Endodermal cell (in vitro differentiated cells): ENCODE measurements at regions not wholly inside any gene's neighbourhood (a gene's known extent, or its start where the extent isn't known, plus 50 kb on each side); places are given as distances from the start of the nearest gene placed in this dataset.

ENCODE experiments used
- DNase-seq: peaks from one replicate; pipeline ENCODE4 v3.0.0-alpha.2; 2017
- H3K27ac ChIP-seq: 2 replicates; pipeline ENCODE4 v1.5.1; 2013; ENCODE audit warnings: mild to moderate bottlenecking, low read depth, low read length, moderate library complexity
- H3K27me3 ChIP-seq: 2 replicates; pipeline ENCODE4 v1.6.1; 2013; ENCODE audit warnings: mild to moderate bottlenecking, low read length, moderate library complexity; ENCODE audit not compliant: insufficient read depth, control insufficient read depth, poor library complexity, severe bottlenecking
- H3K36me3 ChIP-seq: 2 replicates; pipeline ENCODE4 v1.7.0; 2013; ENCODE audit warnings: mild to moderate bottlenecking, low read length, moderate library complexity; ENCODE audit not compliant: control insufficient read depth, insufficient read depth
- H3K4me1 ChIP-seq: one replicate; pipeline ENCODE4 v1.7.0; 2013; ENCODE audit warnings: low read length; ENCODE audit not compliant: control insufficient read depth, insufficient read depth
- H3K4me3 ChIP-seq: 2 replicates; pipeline ENCODE4 v1.5.1; 2013; ENCODE audit warnings: mild to moderate bottlenecking, low read length, moderate library complexity
- H3K9ac ChIP-seq: 2 replicates; pipeline ENCODE4 v1.6.1; 2013; ENCODE audit warnings: mild to moderate bottlenecking, low read length, moderate library complexity; ENCODE audit not compliant: poor library complexity, severe bottlenecking; ENCODE audit errors: extremely low read depth
- H3K9me3 ChIP-seq: 2 replicates; pipeline ENCODE4 v1.6.1; 2013; ENCODE audit warnings: mild to moderate bottlenecking, low read length, moderate library complexity; ENCODE audit not compliant: control insufficient read depth
- H3K27ac Mint-ChIP-seq: 2 replicates; pipeline ENCODE4 v1.8.0; 2020; ENCODE audit warnings: mixed read lengths
- H3K27me3 Mint-ChIP-seq: 2 replicates; pipeline ENCODE4 v1.8.0; 2021; ENCODE audit warnings: mild to moderate bottlenecking, mixed read lengths; ENCODE audit not compliant: insufficient read depth
- H3K36me3 Mint-ChIP-seq: 2 replicates; pipeline ENCODE4 v1.8.0; 2020; ENCODE audit warnings: low read depth, mixed read lengths
- H3K4me1 Mint-ChIP-seq: 2 replicates; pipeline ENCODE4 v1.8.0; 2020; ENCODE audit warnings: mixed read lengths
- H3K4me3 Mint-ChIP-seq: 2 replicates; pipeline ENCODE4 v1.8.0; 2020; ENCODE audit warnings: mild to moderate bottlenecking, moderate library complexity, mixed read lengths
- H3K9me3 Mint-ChIP-seq: 2 replicates; pipeline ENCODE4 v1.8.0; 2020; ENCODE audit warnings: mild to moderate bottlenecking, mixed read lengths
- WGBS, 2 experiments: methylation state at CpG; one replicate each; pipeline versions ENCODE4 v1.1.5 to v1.1.7; 2013; ENCODE audit warnings: missing lambda C conversion rate in 2 of 2, mixed read lengths in 1 of 2; ENCODE audit not compliant: insufficient coverage in 1 of 2, insufficient read length in 1 of 2; 5-methylcytosine and 5-hydroxymethylcytosine counted together
- TF ChIP-seq, protein P1 (sequence below): fragments of 200-600 bp; sonication (generic); conservative IDR thresholded peaks from 2 replicates; pipeline ENCODE4 v1.5.0; 2021; ENCODE audit warnings: antibody characterized with exemption, mild to moderate bottlenecking

DNA sequence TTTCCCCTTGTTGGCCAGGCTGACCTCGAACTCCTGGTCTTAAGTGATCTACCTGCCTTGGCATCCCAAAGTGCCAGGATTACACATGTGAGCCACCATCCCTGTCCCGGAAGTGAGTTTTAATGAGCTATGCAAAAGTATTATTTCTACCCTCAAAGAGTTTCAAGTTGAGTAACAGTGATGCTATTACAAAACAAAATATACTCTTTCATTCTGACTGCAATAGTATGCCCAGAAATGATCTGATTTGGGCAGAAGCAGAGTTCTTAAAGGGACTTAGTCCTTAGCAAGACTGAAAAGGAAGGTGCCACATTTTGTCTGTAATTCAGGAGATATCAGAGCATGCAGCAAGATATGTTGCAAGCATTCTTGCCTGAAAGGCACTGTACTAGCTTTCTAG lies 375.4 kb downstream of the NUF2 start:
- H3K36me3 ChIP-seq = no peaks in the 10 kb centered on the region
- no peaks in the 10 kb centered on the region for H3K27me3 Mint-ChIP-seq
- H3K36me3 Mint-ChIP-seq = no peaks in the 10 kb centered on the region
- no peak overlapping the region for H3K27ac ChIP-seq
- peaks cover 11% of the 10 kb centered on the region for H3K4me1 Mint-ChIP-seq
- H3K27me3 ChIP-seq = no peaks in the 10 kb centered on the region
- peaks cover 8% of the 10 kb centered on the region for H3K4me1 ChIP-seq
- no peak overlapping the region for H3K27ac Mint-ChIP-seq
- no peak overlapping the region for H3K4me3 ChIP-seq
- H3K9ac ChIP-seq = no peak overlapping the region
- WGBS, 2 experiments = 68 to 88% methylated on average over 1 to 2 of the region's 2 CpGs
- H3K9me3 ChIP-seq = peaks cover 7% of the 10 kb centered on the region
- DNase-seq = no peak
- peaks cover 2% of the 10 kb centered on the region for H3K9me3 Mint-ChIP-seq
- no peak overlapping the region for H3K4me3 Mint-ChIP-seq
- TF ChIP-seq, protein P1, sequence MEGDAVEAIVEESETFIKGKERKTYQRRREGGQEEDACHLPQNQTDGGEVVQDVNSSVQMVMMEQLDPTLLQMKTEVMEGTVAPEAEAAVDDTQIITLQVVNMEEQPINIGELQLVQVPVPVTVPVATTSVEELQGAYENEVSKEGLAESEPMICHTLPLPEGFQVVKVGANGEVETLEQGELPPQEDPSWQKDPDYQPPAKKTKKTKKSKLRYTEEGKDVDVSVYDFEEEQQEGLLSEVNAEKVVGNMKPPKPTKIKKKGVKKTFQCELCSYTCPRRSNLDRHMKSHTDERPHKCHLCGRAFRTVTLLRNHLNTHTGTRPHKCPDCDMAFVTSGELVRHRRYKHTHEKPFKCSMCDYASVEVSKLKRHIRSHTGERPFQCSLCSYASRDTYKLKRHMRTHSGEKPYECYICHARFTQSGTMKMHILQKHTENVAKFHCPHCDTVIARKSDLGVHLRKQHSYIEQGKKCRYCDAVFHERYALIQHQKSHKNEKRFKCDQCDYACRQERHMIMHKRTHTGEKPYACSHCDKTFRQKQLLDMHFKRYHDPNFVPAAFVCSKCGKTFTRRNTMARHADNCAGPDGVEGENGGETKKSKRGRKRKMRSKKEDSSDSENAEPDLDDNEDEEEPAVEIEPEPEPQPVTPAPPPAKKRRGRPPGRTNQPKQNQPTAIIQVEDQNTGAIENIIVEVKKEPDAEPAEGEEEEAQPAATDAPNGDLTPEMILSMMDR = no peak

DNA sequence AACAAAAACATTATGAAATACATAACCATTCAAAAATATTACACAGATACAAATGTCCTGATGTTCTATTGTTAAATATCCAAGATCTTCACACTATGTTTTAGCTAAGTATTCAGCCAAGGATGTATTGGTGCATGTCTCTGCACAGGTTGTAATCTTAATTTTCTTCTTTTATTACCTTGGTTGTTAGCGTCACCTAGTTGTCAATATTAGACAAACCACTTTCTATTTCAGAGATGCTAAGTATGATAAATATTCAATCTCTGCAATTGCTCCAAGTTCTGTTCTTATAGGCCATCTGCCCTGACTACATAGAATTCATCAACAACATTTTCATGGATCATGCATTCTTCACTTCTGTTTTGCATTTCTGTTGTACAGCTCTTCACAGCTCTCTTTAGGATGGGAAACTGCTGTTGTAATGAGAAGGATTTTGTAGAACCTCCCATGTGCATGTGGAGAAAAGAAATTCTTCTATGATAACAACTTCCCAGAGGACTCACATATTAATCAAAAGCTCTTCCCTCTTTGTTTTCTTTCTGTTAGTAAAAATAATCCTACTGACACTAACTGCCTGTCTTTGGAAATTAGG lies 380.1 kb downstream of the NUF2 start:
- Histone ChIP-seq H3K4me1 (peaks cover 8% of the 10 kb centered on the region), H3K27me3 (no peaks in the 10 kb centered on the region), H3K27ac (no peak overlapping the region), H3K4me3 (no peak overlapping the region), H3K36me3 (no peaks in the 10 kb centered on the region), H3K9me3 (no peaks in the 10 kb centered on the region), H3K9ac (no peak overlapping the region)
- no peak overlapping the region for H3K4me3 Mint-ChIP-seq
- H3K36me3 Mint-ChIP-seq = no peaks in the 10 kb centered on the region
- DNase-seq = no peak
- H3K9me3 Mint-ChIP-seq = peaks cover 1% of the 10 kb centered on the region
- H3K27me3 Mint-ChIP-seq = no peaks in the 10 kb centered on the region
- H3K27ac Mint-ChIP-seq = no peak overlapping the region
- H3K4me1 Mint-ChIP-seq = peaks cover 11% of the 10 kb centered on the region
- TF ChIP-seq, protein P1 = no peak
- 78 to 100% methylated on average over 1 of the region's 1 CpG for WGBS, 2 experiments

DNA sequence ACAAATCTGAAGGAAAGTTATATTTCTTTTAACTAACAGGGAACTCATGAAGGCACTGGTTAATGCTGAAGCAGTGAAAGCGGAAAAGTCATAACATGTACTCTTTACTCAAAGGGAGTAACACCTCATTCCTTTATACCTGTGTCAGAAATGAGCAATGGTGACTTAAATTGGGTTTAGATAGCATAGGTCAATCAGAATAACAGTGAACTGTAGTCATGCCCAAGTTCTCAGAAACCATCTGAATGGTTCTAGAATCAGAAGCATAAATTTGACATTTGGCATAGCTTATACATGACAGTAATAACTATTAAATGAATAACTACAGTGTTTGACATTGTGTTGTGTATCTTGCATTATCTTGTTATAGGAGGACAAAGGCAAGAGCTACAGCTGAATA lies 382.0 kb downstream of the NUF2 start:
- H3K9me3 ChIP-seq = no peaks in the 10 kb centered on the region
- WGBS, 2 experiments = 87% methylated on average over 1 of the region's 1 CpG; no CpG with 5 or more reads in 1 of the 2 experiments
- H3K27ac ChIP-seq = no peak overlapping the region
- TF ChIP-seq, protein P1 = no peak
- no peaks in the 10 kb centered on the region for H3K27me3 Mint-ChIP-seq
- no peaks in the 10 kb centered on the region for H3K36me3 ChIP-seq
- no peak overlapping the region for H3K4me3 ChIP-seq
- DNase-seq = no peak
- no peaks in the 10 kb centered on the region for H3K27me3 ChIP-seq
- H3K4me1 ChIP-seq = peaks cover 8% of the 10 kb centered on the region
- no peak overlapping the region for H3K4me3 Mint-ChIP-seq
- H3K4me1 Mint-ChIP-seq = peaks cover 11% of the 10 kb centered on the region
- H3K27ac Mint-ChIP-seq = no peak overlapping the region
- H3K36me3 Mint-ChIP-seq = no peaks in the 10 kb centered on the region
- H3K9me3 Mint-ChIP-seq = peaks cover 6% of the 10 kb centered on the region
- no peak overlapping the region for H3K9ac ChIP-seq
